Testis (tissue), 2 donors: ENCODE measurements at regions not wholly inside any gene's neighbourhood (a gene's known extent, or its start where the extent isn't known, plus 50 kb on each side); places are given as distances from the start of the nearest gene placed in this dataset.

ENCODE experiments used
- DNase-seq: peaks from one replicate; pipeline ENCODE4 v3.0.0-alpha.2; 2019
- H3K27ac ChIP-seq, 2 donors: fragments of 200-600 bp; sonication (generic); one replicate each; pipeline ENCODE4 v1.5.1; 2019
- H3K27me3 ChIP-seq: fragments of 200-600 bp; sonication (generic); one replicate; pipeline ENCODE4 v1.5.1; 2019
- H3K36me3 ChIP-seq: fragments of 200-600 bp; sonication (generic); one replicate; pipeline ENCODE4 v1.5.1; 2017; ENCODE audit warnings: low read depth; ENCODE audit errors: missing control alignments
- H3K4me1 ChIP-seq: fragments of 200-600 bp; sonication (generic); one replicate; pipeline ENCODE4 v1.5.1; 2019
- H3K4me3 ChIP-seq, 2 donors: fragments of 200-600 bp; sonication (generic); one replicate each; pipeline ENCODE4 v1.5.1; 2017 to 2019
- H3K9me3 ChIP-seq: fragments of 200-600 bp; sonication (generic); one replicate; pipeline ENCODE4 v1.5.1; 2017
- POLR2A ChIP-seq: fragments of 450-650 bp; IDR thresholded peaks from one replicate; pipeline ENCODE4 v1.6.1; 2017; ENCODE audit warnings: antibody characterized with exemption, mild to moderate bottlenecking, moderate library complexity
- WGBS, 2 donors: methylation state at CpG; one replicate each; pipeline ENCODE4 v1.1.5; 2018; 5-methylcytosine and 5-hydroxymethylcytosine counted together
- intact Hi-C: fragments of 100-400 bp; cut with DNase I; formaldehyde crosslinking; loops from one replicate; pipeline ENCODE4 v1.15.1; 2023; ENCODE audit warnings: low total_unique reads
- TF ChIP-seq, protein P1 (sequence below), 3 experiments: fragments of 450-650 bp in 2 of 3; fragments of 200-600 bp in 1 of 3; sonication (generic) in 1 of 3; IDR thresholded peaks; one replicate each; pipeline ENCODE4 v1.5.1; 2016 to 2019; ENCODE audit warnings: antibody characterized with exemption in 3 of 3, mild to moderate bottlenecking in 2 of 3, moderate library complexity in 1 of 3

DNA sequence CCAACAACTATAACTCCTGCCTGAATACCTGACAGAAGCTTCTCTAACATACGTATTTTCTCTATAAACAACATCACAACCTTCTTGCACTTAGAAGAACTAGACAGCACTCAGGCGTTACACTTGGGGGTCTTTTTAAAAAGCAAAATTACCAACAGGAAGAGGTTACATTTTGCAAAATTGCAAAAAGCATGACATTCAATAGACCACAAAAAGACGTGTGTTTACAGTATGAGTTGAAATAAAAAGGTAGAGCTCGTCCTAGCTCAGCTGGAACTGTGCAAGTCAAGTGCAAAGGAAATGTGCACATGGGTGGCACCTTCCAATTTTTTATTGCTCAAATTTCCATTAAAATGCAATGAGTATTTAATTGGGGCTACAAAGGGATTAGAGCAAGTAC is 375.2 kb upstream of the HSFY2 start:
- no peaks in the 10 kb centered on the region for H3K27me3 ChIP-seq
- H3K27ac ChIP-seq: no peak overlapping the region
- intact Hi-C loops: no loop called here
- DNase-seq: no peak
- H3K9me3 ChIP-seq: no peaks in the 10 kb centered on the region
- H3K36me3 ChIP-seq: no peaks in the 10 kb centered on the region
- no peak for TF ChIP-seq POLR2A
- TF ChIP-seq, protein P1, sequence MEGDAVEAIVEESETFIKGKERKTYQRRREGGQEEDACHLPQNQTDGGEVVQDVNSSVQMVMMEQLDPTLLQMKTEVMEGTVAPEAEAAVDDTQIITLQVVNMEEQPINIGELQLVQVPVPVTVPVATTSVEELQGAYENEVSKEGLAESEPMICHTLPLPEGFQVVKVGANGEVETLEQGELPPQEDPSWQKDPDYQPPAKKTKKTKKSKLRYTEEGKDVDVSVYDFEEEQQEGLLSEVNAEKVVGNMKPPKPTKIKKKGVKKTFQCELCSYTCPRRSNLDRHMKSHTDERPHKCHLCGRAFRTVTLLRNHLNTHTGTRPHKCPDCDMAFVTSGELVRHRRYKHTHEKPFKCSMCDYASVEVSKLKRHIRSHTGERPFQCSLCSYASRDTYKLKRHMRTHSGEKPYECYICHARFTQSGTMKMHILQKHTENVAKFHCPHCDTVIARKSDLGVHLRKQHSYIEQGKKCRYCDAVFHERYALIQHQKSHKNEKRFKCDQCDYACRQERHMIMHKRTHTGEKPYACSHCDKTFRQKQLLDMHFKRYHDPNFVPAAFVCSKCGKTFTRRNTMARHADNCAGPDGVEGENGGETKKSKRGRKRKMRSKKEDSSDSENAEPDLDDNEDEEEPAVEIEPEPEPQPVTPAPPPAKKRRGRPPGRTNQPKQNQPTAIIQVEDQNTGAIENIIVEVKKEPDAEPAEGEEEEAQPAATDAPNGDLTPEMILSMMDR (IDR thresholded peaks at IDR 0.05): no peak
- WGBS, 2 donors: 54 to 69% methylated on average over 4 of the region's 4 CpGs
- no peaks in the 10 kb centered on the region for H3K4me1 ChIP-seq
- H3K4me3 ChIP-seq: no peak overlapping the region

DNA sequence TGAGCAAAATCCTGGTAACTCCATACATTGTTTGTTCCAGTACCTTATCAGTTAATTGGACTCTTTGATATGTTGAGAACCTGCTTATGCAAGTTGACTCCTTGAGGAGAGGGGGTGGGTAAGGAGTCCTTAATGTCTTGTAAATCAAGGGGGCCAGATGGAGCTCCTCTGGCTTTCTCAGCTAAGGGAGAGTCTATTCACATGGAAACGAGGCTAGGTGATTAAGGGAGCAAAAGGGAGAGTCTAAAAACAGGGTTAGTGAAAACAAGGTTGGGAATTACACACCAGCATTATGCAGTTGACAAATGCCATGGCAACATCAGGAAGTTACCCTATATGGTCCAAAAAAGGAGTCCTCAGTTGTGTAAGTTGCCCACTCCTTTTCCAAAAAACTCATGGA is 372.8 kb upstream of the HSFY2 start:
- Histone ChIP-seq H3K9me3 (no peaks in the 10 kb centered on the region), H3K4me3 (no peak overlapping the region), H3K36me3 (no peaks in the 10 kb centered on the region), H3K27ac (no peak overlapping the region), H3K4me1 (no peaks in the 10 kb centered on the region), H3K27me3 (no peaks in the 10 kb centered on the region)
- no peak for TF ChIP-seq POLR2A
- TF ChIP-seq, protein P1 (IDR thresholded peaks at IDR 0.05): no peak
- intact Hi-C loops: no loop called here
- WGBS, 2 donors: 0% methylated on average over 1 of the region's 1 CpG
- DNase-seq: no peak

DNA sequence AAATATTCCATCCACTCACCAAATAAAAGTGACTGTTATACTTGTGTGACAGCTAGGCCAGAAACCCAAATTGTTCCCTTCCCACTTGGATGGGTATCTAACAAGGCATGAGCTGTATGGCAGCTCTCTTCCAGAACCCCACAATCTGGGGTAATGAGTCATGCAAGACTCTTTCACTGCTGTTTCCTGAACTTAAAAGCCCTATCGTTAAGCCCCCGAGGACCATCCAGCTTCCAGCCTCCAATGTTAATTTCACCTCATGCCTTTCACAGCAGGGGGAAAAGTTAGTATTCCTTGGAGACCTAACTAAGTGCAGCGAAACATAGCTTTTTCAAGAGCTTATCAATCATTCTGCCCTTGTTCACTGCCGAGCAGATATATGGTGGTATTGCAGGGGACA is 368.6 kb upstream of the HSFY2 start:
- H3K27me3 ChIP-seq: no peaks in the 10 kb centered on the region
- H3K36me3 ChIP-seq: no peaks in the 10 kb centered on the region
- no peak overlapping the region for H3K4me3 ChIP-seq
- H3K27ac ChIP-seq: no peak overlapping the region
- intact Hi-C loops: no loop called here
- H3K9me3 ChIP-seq: no peaks in the 10 kb centered on the region
- WGBS, 2 donors: 21 to 26% methylated on average over 2 to 4 of the region's 4 CpGs
- no peak for DNase-seq
- TF ChIP-seq, protein P1 (IDR thresholded peaks at IDR 0.05): no peak
- no peak for TF ChIP-seq POLR2A
- no peaks in the 10 kb centered on the region for H3K4me1 ChIP-seq

DNA sequence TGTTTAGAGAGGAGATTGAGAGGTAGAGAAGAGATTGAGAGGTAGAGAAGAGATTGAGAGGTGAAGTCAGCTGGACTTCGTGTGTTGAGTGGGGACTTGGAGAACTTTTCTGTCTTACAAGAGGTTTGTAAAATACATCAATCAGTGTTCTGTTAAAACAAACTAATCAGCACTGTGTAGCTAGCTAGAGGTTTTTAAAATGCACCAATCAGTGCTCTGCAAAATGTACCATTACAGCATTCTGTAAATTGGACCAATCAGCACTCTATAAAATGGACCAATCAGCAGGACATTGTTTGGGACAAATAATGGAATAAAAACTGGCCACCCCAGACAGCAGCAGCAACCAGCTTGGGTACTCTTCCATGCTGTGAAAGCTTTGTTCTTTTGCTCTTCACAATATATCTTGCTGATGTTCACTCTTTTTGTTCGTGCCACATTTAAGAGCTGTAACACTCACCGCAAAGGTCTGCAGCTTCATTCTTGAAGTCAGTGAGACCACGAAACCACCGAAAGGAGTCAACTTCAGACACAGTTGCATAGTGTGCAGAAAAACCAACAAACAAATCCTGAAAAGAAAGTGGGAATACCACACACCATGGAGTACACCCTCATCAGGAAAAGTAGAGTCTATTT is 366.9 kb upstream of the HSFY2 start:
- WGBS, 2 donors: 65% methylated on average over 5 of the region's 5 CpGs
- Histone ChIP-seq H3K36me3 (no peaks in the 10 kb centered on the region), H3K4me3 (no peak overlapping the region), H3K27ac (no peak overlapping the region), H3K27me3 (no peaks in the 10 kb centered on the region), H3K4me1 (no peaks in the 10 kb centered on the region), H3K9me3 (no peaks in the 10 kb centered on the region)
- intact Hi-C loops: no loop called here
- no peak for TF ChIP-seq POLR2A
- TF ChIP-seq, protein P1 (IDR thresholded peaks at IDR 0.05): no peak
- DNase-seq: no peak

DNA sequence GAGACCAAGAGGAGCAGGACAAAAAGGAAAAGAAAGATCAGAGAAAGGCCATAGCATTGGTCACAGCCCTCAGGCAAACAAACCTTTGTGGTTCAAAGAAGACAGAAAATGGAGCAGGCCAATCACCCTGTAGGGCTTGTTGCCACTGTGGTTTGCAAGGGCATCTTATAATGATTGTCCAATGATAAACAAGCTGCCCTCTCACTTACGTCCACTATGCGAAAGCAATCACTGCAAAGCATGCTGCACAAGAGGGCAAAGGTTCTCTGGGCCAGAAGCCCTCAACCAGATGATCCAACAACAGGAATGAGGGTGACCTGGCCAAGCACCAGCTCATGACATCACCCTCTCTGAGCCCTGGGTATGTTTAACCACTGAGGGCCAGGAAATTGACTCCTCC is 360.9 kb upstream of the HSFY2 start:
- intact Hi-C loops: no loop called here
- TF ChIP-seq, protein P1 (IDR thresholded peaks at IDR 0.05): no peak
- no peak for TF ChIP-seq POLR2A
- WGBS, 2 donors: 48% methylated on average over 2 of the region's 2 CpGs; no CpG with 5 or more reads in 1 of the 2 donors
- Histone ChIP-seq H3K9me3 (no peaks in the 10 kb centered on the region), H3K36me3 (no peaks in the 10 kb centered on the region), H3K27ac (no peak overlapping the region), H3K4me3 (no peak overlapping the region), H3K27me3 (no peaks in the 10 kb centered on the region), H3K4me1 (no peaks in the 10 kb centered on the region)
- DNase-seq: no peak
